ENCODE measurements at regions not wholly inside any gene's neighbourhood (a gene's known extent, or its start where the extent isn't known, plus 50 kb on each side); places are given as distances from the start of the nearest gene placed in this dataset.
"Not testable (repeated sequence)": the region's sequence is repeated elsewhere in the genome, so short reads cannot be mapped to it uniquely, and the experiment has no call there.

DNA sequence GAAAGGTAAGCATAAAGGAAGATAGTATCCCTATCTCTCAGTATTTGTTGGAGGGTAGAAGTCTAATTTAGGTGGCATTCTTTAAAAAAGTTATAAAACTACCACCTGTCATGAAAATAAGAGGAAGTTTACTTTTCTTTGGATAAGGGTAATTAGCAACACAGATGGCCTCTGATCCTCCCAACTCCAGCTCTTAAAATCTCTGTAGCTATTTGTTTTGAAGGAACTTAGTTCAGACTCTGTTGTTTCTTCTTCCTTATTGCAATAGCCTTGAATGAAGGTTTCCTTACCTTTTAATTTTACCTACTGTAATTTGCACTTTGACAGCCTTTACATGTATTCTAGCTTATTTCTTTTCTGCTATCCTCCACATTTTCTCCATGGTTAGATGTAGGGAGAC is 1261.3 kb downstream of the RAPGEF2 start:
- Histone ChIP-seq H3K9me3 (no peaks in the 10 kb centered on the region), H3K4me3 (no peak overlapping the region), H3K4me1 (no peaks in the 10 kb centered on the region), H3K36me3 (no peaks in the 10 kb centered on the region), H3K27me3 (no peaks in the 10 kb centered on the region), H3K27ac (no peak overlapping the region)
- ATAC-seq (ENCODE audit: low FRiP score in 2 of 2) = no peak
- TF ChIP-seq EP300 (IDR thresholded peaks at IDR 0.05) = no peak
- no peak for TF ChIP-seq POLR2AphosphoS5 (IDR thresholded peaks at IDR 0.05)
- TF ChIP-seq, protein P1, sequence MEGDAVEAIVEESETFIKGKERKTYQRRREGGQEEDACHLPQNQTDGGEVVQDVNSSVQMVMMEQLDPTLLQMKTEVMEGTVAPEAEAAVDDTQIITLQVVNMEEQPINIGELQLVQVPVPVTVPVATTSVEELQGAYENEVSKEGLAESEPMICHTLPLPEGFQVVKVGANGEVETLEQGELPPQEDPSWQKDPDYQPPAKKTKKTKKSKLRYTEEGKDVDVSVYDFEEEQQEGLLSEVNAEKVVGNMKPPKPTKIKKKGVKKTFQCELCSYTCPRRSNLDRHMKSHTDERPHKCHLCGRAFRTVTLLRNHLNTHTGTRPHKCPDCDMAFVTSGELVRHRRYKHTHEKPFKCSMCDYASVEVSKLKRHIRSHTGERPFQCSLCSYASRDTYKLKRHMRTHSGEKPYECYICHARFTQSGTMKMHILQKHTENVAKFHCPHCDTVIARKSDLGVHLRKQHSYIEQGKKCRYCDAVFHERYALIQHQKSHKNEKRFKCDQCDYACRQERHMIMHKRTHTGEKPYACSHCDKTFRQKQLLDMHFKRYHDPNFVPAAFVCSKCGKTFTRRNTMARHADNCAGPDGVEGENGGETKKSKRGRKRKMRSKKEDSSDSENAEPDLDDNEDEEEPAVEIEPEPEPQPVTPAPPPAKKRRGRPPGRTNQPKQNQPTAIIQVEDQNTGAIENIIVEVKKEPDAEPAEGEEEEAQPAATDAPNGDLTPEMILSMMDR (IDR thresholded peaks at IDR 0.05) = no peak
- no peak for TF ChIP-seq POLR2A (IDR thresholded peaks at IDR 0.05)
- DNase-seq = no peak

DNA sequence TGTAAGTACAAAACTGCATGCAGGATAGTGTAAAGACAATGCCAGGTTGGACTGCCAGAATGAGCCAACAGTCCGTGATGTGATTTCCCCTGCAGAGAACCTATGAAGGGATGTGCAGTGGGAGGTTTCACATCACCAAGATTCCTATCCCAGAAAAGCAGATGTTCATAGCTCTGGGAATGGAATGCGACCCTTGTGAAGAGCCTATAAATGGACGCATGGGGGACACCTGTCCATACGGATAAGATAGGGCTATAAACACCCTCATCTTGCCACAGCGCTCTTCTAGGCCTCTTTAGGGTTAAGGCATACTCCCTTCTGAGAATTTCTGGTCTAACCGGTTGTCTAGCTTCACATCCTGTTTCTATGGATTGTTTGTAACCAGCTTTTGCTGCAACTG is 1261.8 kb downstream of the RAPGEF2 start:
- 67 to 78% methylated on average over 5 to 6 of the region's 6 CpGs for WGBS, 2 donors
- not testable (repeated sequence) for ATAC-seq (ENCODE audit: low FRiP score in 2 of 2); H3K36me3 ChIP-seq; H3K27ac ChIP-seq; H3K27me3 ChIP-seq; H3K4me1 ChIP-seq; DNase-seq; H3K9me3 ChIP-seq; H3K4me3 ChIP-seq

DNA sequence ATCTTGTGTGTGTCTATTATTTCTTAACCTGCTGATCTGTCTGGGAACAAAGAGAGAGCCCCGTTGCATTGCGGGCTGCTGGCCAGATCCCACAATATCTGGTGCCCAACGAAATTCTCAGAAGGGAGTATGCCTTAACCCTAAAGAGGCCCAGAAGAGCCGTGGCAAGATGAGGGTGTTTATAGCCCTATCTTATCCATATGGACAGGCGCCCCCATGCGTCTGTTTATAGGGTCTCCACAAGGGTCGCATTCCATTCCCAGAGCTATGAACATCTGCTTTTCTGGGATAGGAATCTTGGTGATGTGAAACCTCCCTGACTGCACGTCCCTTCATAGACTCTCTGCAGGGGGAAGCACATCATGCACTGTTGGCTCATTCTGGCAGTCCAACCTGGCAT is 1262.5 kb downstream of the RAPGEF2 start:
- not testable (repeated sequence) for H3K4me3 ChIP-seq; H3K4me1 ChIP-seq; H3K36me3 ChIP-seq; H3K9me3 ChIP-seq; DNase-seq; H3K27ac ChIP-seq; H3K27me3 ChIP-seq; ATAC-seq (ENCODE audit: low FRiP score in 2 of 2)
- WGBS, 2 donors = 59 to 60% methylated on average over 7 to 8 of the region's 8 CpGs

DNA sequence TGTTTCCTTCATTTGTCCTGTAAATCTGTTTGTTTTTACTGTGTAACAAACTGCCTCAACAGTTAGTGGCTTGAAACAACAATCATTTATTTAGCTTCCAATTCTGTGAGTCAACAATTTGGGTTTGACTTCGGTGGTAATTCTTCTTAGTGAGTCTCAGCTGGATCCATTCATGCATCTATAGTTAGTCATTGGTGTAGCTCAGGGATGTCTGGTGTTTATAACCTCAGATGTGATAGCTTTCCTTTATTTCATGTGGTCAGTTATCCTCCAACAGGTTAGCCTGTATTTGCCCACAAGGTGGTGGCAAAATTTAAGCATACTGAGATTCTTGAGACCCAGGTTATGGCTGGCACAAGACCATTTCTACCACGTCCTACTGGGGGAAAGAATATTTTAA is 1267.2 kb downstream of the RAPGEF2 start:
- H3K27ac ChIP-seq = no peak overlapping the region
- DNase-seq (no peak), ATAC-seq (ENCODE audit: low FRiP score in 2 of 2) (no peak)
- TF ChIP-seq POLR2AphosphoS5 (IDR thresholded peaks at IDR 0.05) (no peak), EP300 (IDR thresholded peaks at IDR 0.05) (no peak), POLR2A (IDR thresholded peaks at IDR 0.05) (no peak)
- TF ChIP-seq, protein P1 (IDR thresholded peaks at IDR 0.05) = no peak
- no peaks in the 10 kb centered on the region for H3K36me3 ChIP-seq
- H3K27me3 ChIP-seq = no peaks in the 10 kb centered on the region
- no peak overlapping the region for H3K4me3 ChIP-seq
- 73 to 77% methylated on average over 2 of the region's 2 CpGs for WGBS, 2 donors
- no peaks in the 10 kb centered on the region for H3K4me1 ChIP-seq
- no peaks in the 10 kb centered on the region for H3K9me3 ChIP-seq

DNA sequence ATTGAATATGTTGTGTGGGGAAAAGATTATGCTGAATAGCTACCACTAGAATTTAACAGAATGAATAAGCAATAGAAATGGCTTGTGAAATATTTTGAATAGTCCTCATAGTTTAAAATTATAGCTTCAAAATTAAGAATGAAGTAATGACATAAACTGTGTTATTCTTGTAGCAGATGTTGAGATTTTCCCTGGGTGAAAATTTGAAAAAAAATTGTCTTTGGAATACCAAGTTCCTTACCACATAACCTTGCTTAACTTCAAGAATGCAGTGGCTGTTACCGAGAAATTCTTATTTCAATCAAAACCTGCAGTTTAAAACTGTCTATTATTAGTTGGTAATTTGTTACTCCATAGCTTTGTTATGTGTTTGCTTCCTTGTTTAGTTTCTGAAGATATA is 1268.6 kb downstream of the RAPGEF2 start:
- TF ChIP-seq, protein P1 (IDR thresholded peaks at IDR 0.05) = no peak
- TF ChIP-seq POLR2AphosphoS5 (IDR thresholded peaks at IDR 0.05) = no peak
- TF ChIP-seq POLR2A (IDR thresholded peaks at IDR 0.05) = no peak
- TF ChIP-seq EP300 (IDR thresholded peaks at IDR 0.05) = no peak
- Histone ChIP-seq H3K4me1 (no peaks in the 10 kb centered on the region), H3K27ac (no peak overlapping the region), H3K9me3 (no peaks in the 10 kb centered on the region), H3K4me3 (no peak overlapping the region), H3K36me3 (no peaks in the 10 kb centered on the region), H3K27me3 (no peaks in the 10 kb centered on the region)
- DNase-seq = no peak
- WGBS, 2 donors = 76 to 79% methylated on average over 1 of the region's 1 CpG
- ATAC-seq (ENCODE audit: low FRiP score in 2 of 2) = no peak

DNA sequence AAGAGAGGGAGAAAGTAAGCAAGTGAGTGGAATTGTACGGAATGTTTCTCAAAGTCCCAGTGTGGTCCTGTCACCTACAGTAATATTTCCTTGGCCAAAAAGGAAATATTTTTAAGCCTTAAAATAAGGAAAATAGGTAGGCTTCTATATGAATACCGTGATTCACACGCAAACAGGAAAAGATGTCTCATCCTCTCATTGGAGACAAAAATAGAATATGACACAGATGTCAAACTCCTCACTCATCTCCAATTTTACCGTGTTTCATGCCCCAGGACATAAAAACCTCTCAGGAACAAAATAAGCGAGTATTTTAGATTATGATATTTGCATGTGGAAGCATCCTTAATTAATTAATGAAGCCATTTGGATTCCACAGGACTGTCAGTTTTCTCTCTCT is 1269.5 kb downstream of the RAPGEF2 start:
- WGBS, 2 donors = 70 to 75% methylated on average over 5 of the region's 5 CpGs
- Histone ChIP-seq H3K36me3 (no peaks in the 10 kb centered on the region), H3K4me3 (no peak overlapping the region), H3K9me3 (no peaks in the 10 kb centered on the region), H3K4me1 (no peaks in the 10 kb centered on the region), H3K27ac (no peak overlapping the region), H3K27me3 (no peaks in the 10 kb centered on the region)
- no peak for ATAC-seq (ENCODE audit: low FRiP score in 2 of 2)
- TF ChIP-seq POLR2AphosphoS5 (IDR thresholded peaks at IDR 0.05) (no peak), POLR2A (IDR thresholded peaks at IDR 0.05) (no peak), EP300 (IDR thresholded peaks at IDR 0.05) (no peak)
- TF ChIP-seq, protein P1 (IDR thresholded peaks at IDR 0.05) = no peak
- DNase-seq = no peak

All from upper lobe of left lung (tissue), 6 donors.